ENCODE measurements at regions not wholly inside any gene's neighbourhood (a gene's known extent, or its start where the extent isn't known, plus 50 kb on each side); places are given as distances from the start of the nearest gene placed in this dataset.

DNA sequence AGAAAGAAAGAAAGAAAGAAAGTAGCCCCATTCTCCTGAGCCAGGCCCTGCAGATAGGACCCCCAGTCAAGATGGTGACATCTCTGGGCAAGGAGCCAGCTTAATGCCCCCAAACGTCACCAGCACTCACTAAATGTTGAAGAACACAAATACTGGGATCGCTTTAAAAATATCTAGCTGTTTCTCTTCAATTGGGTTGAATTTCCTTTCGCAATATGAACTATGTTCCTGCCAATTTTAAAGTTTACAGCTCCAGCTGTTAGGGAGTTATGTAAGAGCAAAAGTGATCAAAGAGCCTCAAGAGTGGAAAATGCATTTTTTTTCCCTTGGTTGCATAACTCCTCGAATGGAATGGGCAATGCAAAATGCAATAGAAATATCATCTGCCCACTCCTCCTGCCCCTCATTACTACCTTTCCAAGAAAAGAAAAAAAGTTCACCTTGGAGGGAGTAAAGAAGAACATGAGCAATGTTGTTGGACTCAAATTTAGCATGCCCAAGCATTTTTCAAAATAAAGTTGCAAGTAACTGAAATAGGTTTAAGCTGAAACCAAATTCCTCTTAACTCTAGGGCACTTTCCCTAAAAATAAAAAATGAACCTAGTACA is 244.2 kb upstream of the PIK3R1 start:
- FAIRE-seq: no peak

DNA sequence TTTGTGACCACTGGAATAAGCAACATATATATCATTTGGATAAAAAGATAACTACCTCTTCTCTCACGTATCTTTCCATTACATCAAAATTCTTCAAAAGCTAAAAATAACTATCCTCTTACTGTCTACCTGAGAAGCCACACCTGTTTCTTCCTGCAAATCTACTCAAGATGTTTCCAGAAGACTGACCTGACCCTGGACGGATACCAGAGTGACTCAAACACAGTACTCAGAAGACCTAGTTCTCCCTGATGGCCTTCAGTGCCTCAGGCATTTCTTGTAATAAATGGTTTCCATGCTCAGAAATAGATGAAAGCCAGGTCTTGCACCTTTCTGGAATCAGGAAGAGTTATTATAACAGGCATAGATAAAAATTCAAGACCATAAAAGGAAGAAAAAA is 245.9 kb upstream of the PIK3R1 start:
- H3K27ac Mint-ChIP-seq (ENCODE audit: unreplicated experiment): no peak overlapping the region
- H3K4me3 Mint-ChIP-seq (ENCODE audit: unreplicated experiment): no peak overlapping the region
- no peaks in the 10 kb centered on the region for H3K9me3 Mint-ChIP-seq (ENCODE audit: unreplicated experiment)
- Histone ChIP-seq H3K9me3 (ENCODE audit: insufficient read depth, low read depth, low read length) (no peaks in the 10 kb centered on the region), H2AFZ (ENCODE audit: low read depth, low read length) (no peak overlapping the region), H3K4me3 (ENCODE audit: insufficient read depth, low read depth, low read length) (no peak overlapping the region), H3K4me1 (ENCODE audit: insufficient read depth, low read length) (no peaks in the 10 kb centered on the region), H3K36me3 (ENCODE audit: insufficient read depth, low read length) (no peaks in the 10 kb centered on the region), H3K4me2 (ENCODE audit: low read length) (no peak overlapping the region), H3K27me3 (ENCODE audit: insufficient read depth, low read length) (no peaks in the 10 kb centered on the region), H3K27ac (ENCODE audit: low read depth, low read length) (no peak overlapping the region), H3K9ac (ENCODE audit: low read length) (no peak overlapping the region), H4K20me1 (ENCODE audit: insufficient read depth, low read length) (no peaks in the 10 kb centered on the region), H3K79me2 (ENCODE audit: insufficient read depth, low read length) (no peaks in the 10 kb centered on the region)
- no peaks in the 10 kb centered on the region for H3K36me3 Mint-ChIP-seq (ENCODE audit: low read depth, unreplicated experiment)
- DNase-seq (ENCODE audit: low read depth) (no peak), FAIRE-seq (no peak)
- H3K4me1 Mint-ChIP-seq (ENCODE audit: low read depth, unreplicated experiment): no peaks in the 10 kb centered on the region
- TF ChIP-seq EZH2 (IDR thresholded peaks at IDR 0.05; ENCODE audit: insufficient read depth, low read length): no peak
- TF ChIP-seq, protein P1, sequence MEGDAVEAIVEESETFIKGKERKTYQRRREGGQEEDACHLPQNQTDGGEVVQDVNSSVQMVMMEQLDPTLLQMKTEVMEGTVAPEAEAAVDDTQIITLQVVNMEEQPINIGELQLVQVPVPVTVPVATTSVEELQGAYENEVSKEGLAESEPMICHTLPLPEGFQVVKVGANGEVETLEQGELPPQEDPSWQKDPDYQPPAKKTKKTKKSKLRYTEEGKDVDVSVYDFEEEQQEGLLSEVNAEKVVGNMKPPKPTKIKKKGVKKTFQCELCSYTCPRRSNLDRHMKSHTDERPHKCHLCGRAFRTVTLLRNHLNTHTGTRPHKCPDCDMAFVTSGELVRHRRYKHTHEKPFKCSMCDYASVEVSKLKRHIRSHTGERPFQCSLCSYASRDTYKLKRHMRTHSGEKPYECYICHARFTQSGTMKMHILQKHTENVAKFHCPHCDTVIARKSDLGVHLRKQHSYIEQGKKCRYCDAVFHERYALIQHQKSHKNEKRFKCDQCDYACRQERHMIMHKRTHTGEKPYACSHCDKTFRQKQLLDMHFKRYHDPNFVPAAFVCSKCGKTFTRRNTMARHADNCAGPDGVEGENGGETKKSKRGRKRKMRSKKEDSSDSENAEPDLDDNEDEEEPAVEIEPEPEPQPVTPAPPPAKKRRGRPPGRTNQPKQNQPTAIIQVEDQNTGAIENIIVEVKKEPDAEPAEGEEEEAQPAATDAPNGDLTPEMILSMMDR (IDR thresholded peaks at IDR 0.05; ENCODE audit: insufficient read depth, low read depth, low read length): no peak
- H3K27me3 Mint-ChIP-seq (ENCODE audit: low read depth, unreplicated experiment): no peaks in the 10 kb centered on the region

More for the DNA sequence above, 244.2 kb upstream of the PIK3R1 start:
- H3K9me3 Mint-ChIP-seq (ENCODE audit: unreplicated experiment): no peaks in the 10 kb centered on the region
- Histone ChIP-seq H3K79me2 (ENCODE audit: insufficient read depth, low read length) (no peaks in the 10 kb centered on the region), H3K4me3 (ENCODE audit: insufficient read depth, low read depth, low read length) (no peak overlapping the region), H3K27ac (ENCODE audit: low read depth, low read length) (no peak overlapping the region), H3K9me3 (ENCODE audit: insufficient read depth, low read depth, low read length) (no peaks in the 10 kb centered on the region), H3K4me2 (ENCODE audit: low read length) (no peak overlapping the region), H3K9ac (ENCODE audit: low read length) (no peak overlapping the region), H3K36me3 (ENCODE audit: insufficient read depth, low read length) (no peaks in the 10 kb centered on the region), H3K27me3 (ENCODE audit: insufficient read depth, low read length) (no peaks in the 10 kb centered on the region), H2AFZ (ENCODE audit: low read depth, low read length) (no peak overlapping the region), H4K20me1 (ENCODE audit: insufficient read depth, low read length) (no peaks in the 10 kb centered on the region), H3K4me1 (ENCODE audit: insufficient read depth, low read length) (no peaks in the 10 kb centered on the region)
- no peak overlapping the region for H3K4me3 Mint-ChIP-seq (ENCODE audit: unreplicated experiment)
- H3K27me3 Mint-ChIP-seq (ENCODE audit: low read depth, unreplicated experiment): no peaks in the 10 kb centered on the region
- H3K4me1 Mint-ChIP-seq (ENCODE audit: low read depth, unreplicated experiment): no peaks in the 10 kb centered on the region
- no peaks in the 10 kb centered on the region for H3K36me3 Mint-ChIP-seq (ENCODE audit: low read depth, unreplicated experiment)
- H3K27ac Mint-ChIP-seq (ENCODE audit: unreplicated experiment): no peak overlapping the region
- peak; percentile 23 for DNase-seq (ENCODE audit: low read depth)
- TF ChIP-seq, protein P1 (IDR thresholded peaks at IDR 0.05; ENCODE audit: insufficient read depth, low read depth, low read length): no peak
- no peak for TF ChIP-seq EZH2 (IDR thresholded peaks at IDR 0.05; ENCODE audit: insufficient read depth, low read length)

DNA sequence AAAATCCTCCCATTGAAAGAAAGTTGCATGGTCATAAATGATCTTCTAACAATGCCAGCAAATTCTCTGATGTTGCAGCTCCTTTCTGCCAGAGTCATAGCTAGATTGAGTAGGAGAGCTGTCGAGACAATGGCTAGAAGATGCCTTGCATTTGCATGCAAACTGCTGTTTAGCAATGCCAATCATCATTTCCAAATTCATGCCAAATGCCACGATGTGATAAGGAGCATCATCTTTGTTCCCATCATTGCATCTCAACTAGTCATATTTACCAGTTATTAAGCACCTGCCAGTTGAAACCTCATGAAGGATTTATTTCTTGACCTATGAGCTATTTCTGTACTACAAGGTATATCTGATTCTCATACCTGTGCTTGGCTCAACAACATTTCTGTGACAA is 246.4 kb upstream of the PIK3R1 start:
- Histone ChIP-seq H4K20me1 (ENCODE audit: insufficient read depth, low read length) (no peaks in the 10 kb centered on the region), H3K27ac (ENCODE audit: low read depth, low read length) (no peak overlapping the region), H3K9ac (ENCODE audit: low read length) (no peak overlapping the region), H2AFZ (ENCODE audit: low read depth, low read length) (no peak overlapping the region), H3K79me2 (ENCODE audit: insufficient read depth, low read length) (no peaks in the 10 kb centered on the region), H3K4me3 (ENCODE audit: insufficient read depth, low read depth, low read length) (no peak overlapping the region), H3K4me2 (ENCODE audit: low read length) (no peak overlapping the region), H3K9me3 (ENCODE audit: insufficient read depth, low read depth, low read length) (no peaks in the 10 kb centered on the region), H3K27me3 (ENCODE audit: insufficient read depth, low read length) (no peaks in the 10 kb centered on the region), H3K36me3 (ENCODE audit: insufficient read depth, low read length) (no peaks in the 10 kb centered on the region), H3K4me1 (ENCODE audit: insufficient read depth, low read length) (no peaks in the 10 kb centered on the region)
- Mint-ChIP-seq H3K27me3 (ENCODE audit: low read depth, unreplicated experiment) (peaks cover under 1% of the 10 kb centered on the region), H3K36me3 (ENCODE audit: low read depth, unreplicated experiment) (no peaks in the 10 kb centered on the region), H3K9me3 (ENCODE audit: unreplicated experiment) (no peaks in the 10 kb centered on the region), H3K4me1 (ENCODE audit: low read depth, unreplicated experiment) (no peaks in the 10 kb centered on the region), H3K4me3 (ENCODE audit: unreplicated experiment) (no peak overlapping the region), H3K27ac (ENCODE audit: unreplicated experiment) (no peak overlapping the region)
- no peak for FAIRE-seq
- no peak for DNase-seq (ENCODE audit: low read depth)
- TF ChIP-seq, protein P1 (IDR thresholded peaks at IDR 0.05; ENCODE audit: insufficient read depth, low read depth, low read length): no peak
- TF ChIP-seq EZH2 (IDR thresholded peaks at IDR 0.05; ENCODE audit: insufficient read depth, low read length): no peak

Data from astrocyte (in vitro differentiated cells and primary cell).